HUES48 (cell line): ENCODE measurements at regions not wholly inside any gene's neighbourhood (a gene's known extent, or its start where the extent isn't known, plus 50 kb on each side); places are given as distances from the start of the nearest gene placed in this dataset.

Experiments
- H3K27ac ChIP-seq: one replicate; pipeline ENCODE4 v1.7.0; 2013; ENCODE audit warnings: low read depth, low read length, inconsistent platforms
- H3K27me3 ChIP-seq: 2 replicates; pipeline ENCODE4 v1.6.1; 2013; ENCODE audit warnings: mild to moderate bottlenecking, low read length; ENCODE audit not compliant: control insufficient read depth, insufficient read depth
- H3K36me3 ChIP-seq: 2 replicates; pipeline ENCODE4 v1.6.1; 2013; ENCODE audit warnings: low read length; ENCODE audit not compliant: control insufficient read depth, insufficient read depth
- H3K4me1 ChIP-seq: 2 replicates; pipeline ENCODE4 v1.6.1; 2013; ENCODE audit warnings: mild to moderate bottlenecking, low read length; ENCODE audit not compliant: control insufficient read depth, insufficient read depth
- H3K4me3 ChIP-seq: 2 replicates; pipeline ENCODE4 v1.5.1; 2013; ENCODE audit warnings: mild to moderate bottlenecking, low read depth, low read length
- H3K9ac ChIP-seq: 2 replicates; pipeline ENCODE4 v1.6.1; 2013; ENCODE audit warnings: mild to moderate bottlenecking, low read depth, low read length, moderate library complexity
- H3K9me3 ChIP-seq: 2 replicates; pipeline ENCODE4 v1.6.1; 2013; ENCODE audit warnings: low read length; ENCODE audit not compliant: control insufficient read depth, insufficient read depth

- H3K4me3 ChIP-seq = no peak overlapping the region
- H3K9ac ChIP-seq = no peak overlapping the region
- H3K27ac ChIP-seq = no peak overlapping the region
- no peaks in the 10 kb centered on the region for H3K27me3 ChIP-seq
- 0 out of 2 replicates have a peak, but pooled peaks cover 3% of the 10 kb centered on the region for H3K9me3 ChIP-seq
- H3K4me1 ChIP-seq = peaks cover 10% of the 10 kb centered on the region; the same call in 1 of the 2 replicates
- no peaks in the 10 kb centered on the region for H3K36me3 ChIP-seq
These were observed 85.6 kb downstream of the CD8B2 start for GRCh38 chr2:106572541-106573450.

GRCh38 chr2:106573773-106574172 lies 86.6 kb downstream of the CD8B2 start:
- Histone ChIP-seq H3K27me3 (no peaks in the 10 kb centered on the region), H3K4me3 (no peak overlapping the region), H3K9me3 (0 out of 2 replicates have a peak, but pooled peaks cover 3% of the 10 kb centered on the region), H3K9ac (no peak overlapping the region), H3K36me3 (no peaks in the 10 kb centered on the region), H3K27ac (no peak overlapping the region), H3K4me1 (peaks cover 10% of the 10 kb centered on the region; the same call in 1 of the 2 replicates)

DNA sequence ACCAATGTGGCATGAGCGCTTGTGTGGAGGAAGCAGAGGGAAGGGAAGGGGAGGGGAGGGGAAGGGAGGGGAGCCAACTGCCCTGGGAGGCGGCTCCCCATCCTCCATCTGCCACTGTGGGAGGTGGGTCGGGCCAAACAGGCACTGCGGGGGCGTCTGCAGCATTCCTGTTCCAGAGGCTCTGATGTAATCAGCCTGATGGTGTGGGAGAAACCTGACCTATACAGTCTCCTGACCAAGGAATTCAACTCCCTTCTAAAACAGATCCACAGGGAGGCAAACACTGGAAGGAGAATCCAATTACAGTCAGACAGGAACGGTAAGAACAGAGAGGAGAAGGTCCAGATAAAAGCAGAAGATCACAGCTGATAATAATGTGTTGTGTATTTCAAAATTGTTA lies 88.8 kb downstream of the CD8B2 start:
- no peak overlapping the region for H3K4me3 ChIP-seq
- H3K27ac ChIP-seq = peak overlapping the region; percentile 70
- H3K4me1 ChIP-seq = peaks cover 10% of the 10 kb centered on the region; the same call in 1 of the 2 replicates
- H3K27me3 ChIP-seq = peaks cover 4% of the 10 kb centered on the region
- 0 out of 2 replicates have a peak, but pooled peaks cover 3% of the 10 kb centered on the region for H3K9me3 ChIP-seq
- H3K36me3 ChIP-seq = no peaks in the 10 kb centered on the region
- H3K9ac ChIP-seq = no peak overlapping the region

DNA sequence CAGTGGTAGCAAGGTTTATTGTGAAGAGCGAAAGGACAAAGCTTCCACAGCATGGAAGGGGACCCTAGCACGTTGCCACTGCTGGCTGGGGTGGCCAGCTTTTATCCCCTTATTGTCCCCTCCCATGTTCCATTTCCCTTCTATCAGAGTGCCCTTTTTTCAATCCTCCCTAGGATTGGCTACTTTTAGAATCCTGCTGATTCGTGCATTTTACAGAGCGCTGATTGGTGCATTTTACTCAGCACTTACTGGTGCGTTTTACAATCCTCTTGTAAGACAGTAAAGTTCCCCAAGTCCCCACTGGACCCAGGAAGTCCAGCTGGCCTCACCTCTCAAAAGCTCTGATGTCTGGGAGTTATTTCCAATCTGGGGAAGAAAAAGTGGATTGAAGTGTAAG lies 90.1 kb downstream of the CD8B2 start:
- no peak overlapping the region for H3K9ac ChIP-seq
- H3K4me3 ChIP-seq = no peak overlapping the region
- peaks cover 10% of the 10 kb centered on the region; the same call in 1 of the 2 replicates for H3K4me1 ChIP-seq
- H3K9me3 ChIP-seq = 0 out of 2 replicates have a peak, but pooled peaks cover 3% of the 10 kb centered on the region
- H3K27me3 ChIP-seq = peaks cover 17% of the 10 kb centered on the region
- H3K36me3 ChIP-seq = no peaks in the 10 kb centered on the region
- H3K27ac ChIP-seq = no peak overlapping the region

GRCh38 chr2:106579750-106580197 lies 92.6 kb downstream of the CD8B2 start:
- Histone ChIP-seq H3K4me3 (no peak overlapping the region), H3K9ac (no peak overlapping the region), H3K4me1 (peaks cover 10% of the 10 kb centered on the region; the same call in 1 of the 2 replicates), H3K27me3 (peaks cover 31% of the 10 kb centered on the region), H3K36me3 (no peaks in the 10 kb centered on the region), H3K9me3 (no peaks in the 10 kb centered on the region), H3K27ac (no peak overlapping the region)

DNA sequence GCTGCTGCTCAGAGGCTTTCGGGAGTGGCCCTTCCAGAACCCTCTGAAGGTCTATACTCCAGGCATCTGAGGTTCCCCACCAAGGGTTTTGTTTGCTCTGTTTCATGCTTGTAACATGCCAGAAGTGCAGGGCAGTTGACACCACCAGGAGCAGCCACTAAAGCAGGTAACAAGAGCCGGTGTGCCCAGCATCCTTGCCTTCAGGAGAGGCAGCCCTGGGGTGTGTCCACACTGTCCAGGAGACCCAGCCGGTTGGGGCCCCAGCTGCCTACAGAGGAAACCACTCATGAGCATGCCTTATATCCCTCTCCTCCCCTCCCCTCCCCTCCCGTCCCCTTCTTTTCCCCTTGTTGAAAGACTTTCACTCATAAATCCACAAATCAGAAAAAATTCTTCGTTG lies 93.1 kb downstream of the CD8B2 start:
- no peak overlapping the region for H3K27ac ChIP-seq
- peaks cover 10% of the 10 kb centered on the region; the same call in 1 of the 2 replicates for H3K4me1 ChIP-seq
- no peak overlapping the region for H3K9ac ChIP-seq
- H3K4me3 ChIP-seq = no peak overlapping the region
- H3K27me3 ChIP-seq = peaks cover 31% of the 10 kb centered on the region
- H3K9me3 ChIP-seq = no peaks in the 10 kb centered on the region
- no peaks in the 10 kb centered on the region for H3K36me3 ChIP-seq

GRCh38 chr2:106581328-106581727 lies 94.2 kb downstream of the CD8B2 start:
- peaks cover 31% of the 10 kb centered on the region for H3K27me3 ChIP-seq
- H3K4me3 ChIP-seq = no peak overlapping the region
- H3K27ac ChIP-seq = no peak overlapping the region
- no peaks in the 10 kb centered on the region for H3K36me3 ChIP-seq
- no peaks in the 10 kb centered on the region for H3K9me3 ChIP-seq
- no peak overlapping the region for H3K9ac ChIP-seq
- peaks cover 2% of the 10 kb centered on the region; the same call in 1 of the 2 replicates for H3K4me1 ChIP-seq

- Histone ChIP-seq H3K9me3 (no peaks in the 10 kb centered on the region), H3K36me3 (no peaks in the 10 kb centered on the region), H3K9ac (no peak overlapping the region), H3K27ac (no peak overlapping the region), H3K4me3 (peak overlapping the region; percentile 65), H3K4me1 (no peaks in the 10 kb centered on the region), H3K27me3 (peaks cover 31% of the 10 kb centered on the region)
These were observed 94.6 kb downstream of the CD8B2 start for GRCh38 chr2:106581755-106582147.

DNA sequence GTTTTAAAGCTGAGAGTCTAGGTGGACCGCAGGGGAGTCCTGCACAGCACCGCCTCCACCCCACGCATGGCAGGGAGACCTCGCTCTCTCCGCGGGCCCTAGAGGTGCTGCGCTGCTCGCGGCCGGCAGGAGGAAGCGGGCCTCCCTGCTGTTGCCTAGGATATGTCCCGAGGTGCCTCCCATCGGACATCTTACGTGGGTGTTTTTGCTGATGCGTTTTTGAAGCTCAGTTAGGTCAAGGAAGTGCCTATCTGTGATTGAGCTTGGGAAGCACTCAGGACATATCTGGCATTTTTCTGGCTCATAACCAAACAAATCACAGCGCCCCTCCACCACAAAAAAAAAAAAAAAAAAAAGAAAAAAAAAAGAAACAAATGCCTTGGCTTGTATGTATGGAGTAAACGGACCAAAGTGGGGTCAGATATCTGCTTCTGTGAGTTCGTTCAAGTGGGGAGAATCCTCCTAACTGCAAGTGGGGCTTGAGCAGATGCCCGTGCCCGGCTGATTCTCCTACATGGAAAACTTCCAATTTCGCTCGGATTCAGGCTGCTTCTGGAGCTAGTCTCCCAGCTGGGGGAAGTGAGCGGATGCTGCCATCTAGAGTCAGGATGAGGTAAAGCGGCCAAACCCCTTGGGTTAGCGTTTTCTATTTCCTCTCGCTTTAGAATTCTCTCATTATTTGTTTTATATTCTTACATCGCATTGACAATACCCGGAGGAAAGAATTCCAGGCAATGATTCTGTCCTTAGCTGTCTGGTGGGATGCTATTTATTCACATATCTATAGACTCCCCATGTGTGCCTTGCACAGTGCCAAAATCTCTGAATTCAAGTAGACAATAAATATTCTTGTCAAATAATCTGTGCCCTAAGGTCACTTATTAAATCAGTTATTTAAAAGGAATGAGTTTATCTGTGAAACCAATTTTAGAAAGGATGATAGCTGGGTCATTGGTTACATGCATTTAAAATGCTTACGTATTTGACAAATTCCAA lies 95.3 kb downstream of the CD8B2 start:
- peaks cover 31% of the 10 kb centered on the region for H3K27me3 ChIP-seq
- no peaks in the 10 kb centered on the region for H3K36me3 ChIP-seq
- no peak overlapping the region for H3K9ac ChIP-seq
- H3K4me1 ChIP-seq = no peaks in the 10 kb centered on the region
- H3K9me3 ChIP-seq = no peaks in the 10 kb centered on the region
- no peak overlapping the region for H3K27ac ChIP-seq
- peak overlapping the region; percentile 65 for H3K4me3 ChIP-seq

DNA sequence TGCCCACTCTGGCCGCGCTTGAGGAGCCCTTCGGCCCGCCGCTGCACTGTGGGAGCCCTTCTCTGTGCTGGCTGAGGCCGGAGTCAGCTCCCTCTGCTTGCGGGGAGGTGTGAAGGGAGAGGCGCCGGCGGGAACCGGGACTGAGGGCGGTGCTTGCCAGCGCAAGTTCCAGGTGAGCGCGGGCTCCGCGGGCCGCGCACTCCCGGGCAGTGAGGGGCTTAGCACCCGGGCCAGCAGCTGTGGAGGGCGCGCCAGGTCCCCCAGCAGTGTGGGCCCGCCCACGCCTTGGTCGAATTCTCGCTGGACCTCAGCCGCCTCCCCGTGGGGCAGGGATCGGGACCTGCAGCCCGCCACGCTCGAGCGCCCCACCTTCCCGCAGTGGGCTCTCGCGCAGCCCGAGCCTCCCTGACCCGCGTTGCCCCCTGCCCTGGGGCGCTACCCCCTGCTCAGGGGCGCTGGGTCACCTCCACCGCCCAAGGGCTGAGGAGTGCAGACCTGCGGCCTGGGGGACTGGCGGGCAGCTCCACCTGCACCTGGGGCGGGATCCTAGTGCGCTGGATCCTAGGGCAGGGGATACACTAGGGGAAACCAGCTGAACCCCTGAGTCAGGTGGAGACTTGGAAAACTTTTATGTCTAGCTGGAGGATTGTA lies 97.3 kb downstream of the CD8B2 start:
- H3K9me3 ChIP-seq = no peaks in the 10 kb centered on the region
- no peak overlapping the region for H3K27ac ChIP-seq
- H3K36me3 ChIP-seq = no peaks in the 10 kb centered on the region
- H3K4me3 ChIP-seq = no peak overlapping the region
- H3K27me3 ChIP-seq = peaks cover 31% of the 10 kb centered on the region
- H3K9ac ChIP-seq = no peak overlapping the region
- H3K4me1 ChIP-seq = no peaks in the 10 kb centered on the region
